BE2C (cell line): ENCODE measurements at regions not wholly inside any gene's neighbourhood (a gene's known extent, or its start where the extent isn't known, plus 50 kb on each side); places are given as distances from the start of the nearest gene placed in this dataset.

Source experiments
- DNase-seq: peaks from one replicate; pipeline ENCODE4 v3.0.0-alpha.2; 2020
- H3K27me3 ChIP-seq: fragments of 250-450 bp; sonication (Bioruptor Pico); 2 replicates; pipeline ENCODE4 v1.5.1; 2020; ENCODE audit warnings: mild to moderate bottlenecking
- H3K36me3 ChIP-seq: fragments of 250-450 bp; sonication (Bioruptor Pico); 2 replicates; pipeline ENCODE4 v1.5.1; 2020; ENCODE audit warnings: mild to moderate bottlenecking
- H3K4me1 ChIP-seq: fragments of 250-450 bp; sonication (Bioruptor Pico); 2 replicates; pipeline ENCODE4 v1.5.1; 2020
- H3K4me3 ChIP-seq: 2 replicates; pipeline ENCODE4 v1.5.1; 2011; ENCODE audit warnings: low read depth, low read length
- H3K9me3 ChIP-seq: fragments of 250-450 bp; sonication (Bioruptor Pico); 2 replicates; pipeline ENCODE4 v1.5.1; 2020
- CTCF ChIP-seq: IDR thresholded peaks from 2 replicates; pipeline ENCODE4 v1.5.1; 2012; ENCODE audit warnings: mild to moderate bottlenecking, low read depth, low read length

- no peaks in the 10 kb centered on the region for H3K27me3 ChIP-seq
- no peaks in the 10 kb centered on the region for H3K36me3 ChIP-seq
- H3K9me3 ChIP-seq = no peaks in the 10 kb centered on the region
- no peak for TF ChIP-seq CTCF
- peaks cover 5% of the 10 kb centered on the region; the same call in 1 of the 2 replicates for H3K4me1 ChIP-seq
- no peak for DNase-seq
- H3K4me3 ChIP-seq = no peak overlapping the region
Measured at GRCh38 chr14:54343272-54344121, 53.3 kb upstream of the CDKN3 start.

- H3K4me1 ChIP-seq = peaks cover 5% of the 10 kb centered on the region; the same call in 1 of the 2 replicates
- H3K9me3 ChIP-seq = no peaks in the 10 kb centered on the region
- no peaks in the 10 kb centered on the region for H3K36me3 ChIP-seq
- no peaks in the 10 kb centered on the region for H3K27me3 ChIP-seq
- peak; percentile 67 for DNase-seq
- TF ChIP-seq CTCF = no peak
- H3K4me3 ChIP-seq = no peak overlapping the region
Measured at GRCh38 chr14:54344445-54344844, 52.4 kb upstream of the CDKN3 start.

GRCh38 chr14:54346257-54346656 is 50.5 kb upstream of the CDKN3 start:
- peaks cover 5% of the 10 kb centered on the region; the same call in 1 of the 2 replicates for H3K4me1 ChIP-seq
- H3K9me3 ChIP-seq = no peaks in the 10 kb centered on the region
- no peak overlapping the region for H3K4me3 ChIP-seq
- peaks cover 5% of the 10 kb centered on the region; the same call in 1 of the 2 replicates for H3K27me3 ChIP-seq
- TF ChIP-seq CTCF = no peak
- no peak for DNase-seq
- no peaks in the 10 kb centered on the region for H3K36me3 ChIP-seq
